Left cardiac atrium (tissue), 4 donors: ENCODE measurements at regions not wholly inside any gene's neighbourhood (a gene's known extent, or its start where the extent isn't known, plus 50 kb on each side); places are given as distances from the start of the nearest gene placed in this dataset.

Source experiments
- ATAC-seq, 2 donors: fragments of 200-7000 bp; cut with Tn5 transposase; one replicate each; pipeline ENCODE4 v1.9.1; 2020; ENCODE audit warnings: mild to moderate bottlenecking in 2 of 2, moderate library complexity in 2 of 2
- DNase-seq: peaks from one replicate; pipeline ENCODE4 v3.0.0-alpha.2; 2020
- intact Hi-C, 2 donors: fragments of 100-400 bp; cut with DNase I; formaldehyde crosslinking; loops; one replicate each; pipeline versions ENCODE4 v1.14.1 to v1.15.1; 2022 to 2023
- donor health status: DM: no; HTN: yes; CAD: no.
- donor health status: DM: no; HTN: yes; CAD: no; lungs with severe emphysema.
- donor health status: DM: yes; HTN: yes; CAD: no.
- donor health status: Dilated cardiomyopathy.

GRCh38 chr7:98565103-98565502, 52.0 kb upstream of the NPTX2 start:
- ATAC-seq, result no peak
- no peak for DNase-seq
- intact Hi-C loops, result no loop called here

- ATAC-seq (no peak), DNase-seq (no peak)
- intact Hi-C loops, result no loop called here
Measured at GRCh38 chr7:98562871-98563495, 54.1 kb upstream of the NPTX2 start.

- ATAC-seq, result no peak
- intact Hi-C loops, result no loop called here
- no peak for DNase-seq
Measured at GRCh38 chr7:98562381-98562823, 54.7 kb upstream of the NPTX2 start.

- intact Hi-C loops, result no loop called here
- ATAC-seq, result no peak
- DNase-seq, result no peak
Measured at GRCh38 chr7:98559958-98560357, 57.1 kb upstream of the NPTX2 start.

- ATAC-seq (no peak), DNase-seq (no peak)
- intact Hi-C loops, result no loop called here
Measured at GRCh38 chr7:98559219-98559618, 57.9 kb upstream of the NPTX2 start.

- no peak for DNase-seq
- ATAC-seq, result no peak
- intact Hi-C loops, result no loop called here
Measured at GRCh38 chr7:98557538-98558031, 59.5 kb upstream of the NPTX2 start.

GRCh38 chr7:98556288-98556687, 60.8 kb upstream of the NPTX2 start:
- intact Hi-C loops, result no loop called here
- no peak for ATAC-seq

GRCh38 chr7:98555403-98555802, 61.7 kb upstream of the NPTX2 start:
- no peak for ATAC-seq
- DNase-seq, result no peak
- intact Hi-C loops, result no loop called here

More at GRCh38 chr7:98556288-98556687, 60.8 kb upstream of the NPTX2 start:
- DNase-seq, result no peak

- DNase-seq (no peak), ATAC-seq (no peak)
- intact Hi-C loops, result no loop called here
Measured at GRCh38 chr7:98553666-98554065, 63.4 kb upstream of the NPTX2 start.

- DNase-seq (no peak), ATAC-seq (no peak)
- intact Hi-C loops, result no loop called here
Measured at GRCh38 chr7:98551611-98552273, 65.3 kb upstream of the NPTX2 start.

- intact Hi-C loops, result no loop called here
- no peak for ATAC-seq
- no peak for DNase-seq
Measured at GRCh38 chr7:98548971-98549370, 68.1 kb upstream of the NPTX2 start.

GRCh38 chr7:98548370-98548769, 68.7 kb upstream of the NPTX2 start:
- intact Hi-C loops, result no loop called here
- ATAC-seq (no peak), DNase-seq (no peak)

GRCh38 chr7:98541101-98541500, 76.0 kb upstream of the NPTX2 start:
- intact Hi-C loops, result no loop called here
- no peak for DNase-seq
- no peak for ATAC-seq

- intact Hi-C loops, result no loop called here
- ATAC-seq (no peak), DNase-seq (no peak)
Measured at GRCh38 chr7:98539865-98540264, 77.2 kb upstream of the NPTX2 start.

GRCh38 chr7:98536803-98537202, 80.3 kb upstream of the NPTX2 start:
- no peak for DNase-seq
- ATAC-seq, result no peak
- intact Hi-C loops, result no loop called here

- DNase-seq (no peak), ATAC-seq (no peak)
- intact Hi-C loops, result no loop called here
Measured at GRCh38 chr7:98534493-98534892, 82.6 kb upstream of the NPTX2 start.

GRCh38 chr7:98531717-98532116, 85.4 kb upstream of the NPTX2 start:
- no peak for DNase-seq
- intact Hi-C loops, result no loop called here

GRCh38 chr7:98528079-98528478, 89.0 kb upstream of the NPTX2 start:
- DNase-seq, result no peak

More at GRCh38 chr7:98531717-98532116, 85.4 kb upstream of the NPTX2 start:
- no peak for ATAC-seq

GRCh38 chr7:98526059-98526458, 91.0 kb upstream of the NPTX2 start:
- intact Hi-C loops, result no loop called here
- DNase-seq (no peak), ATAC-seq (no peak)

More at GRCh38 chr7:98528079-98528478, 89.0 kb upstream of the NPTX2 start:
- intact Hi-C loops, result no loop called here
- ATAC-seq, result no peak

- ATAC-seq, result no peak
- DNase-seq, result no peak
- intact Hi-C loops, result no loop called here
Measured at GRCh38 chr7:98521089-98521692, 95.9 kb upstream of the NPTX2 start.
